ENCODE measurements at regions not wholly inside any gene's neighbourhood (a gene's known extent, or its start where the extent isn't known, plus 50 kb on each side); places are given as distances from the start of the nearest gene placed in this dataset.

DNA sequence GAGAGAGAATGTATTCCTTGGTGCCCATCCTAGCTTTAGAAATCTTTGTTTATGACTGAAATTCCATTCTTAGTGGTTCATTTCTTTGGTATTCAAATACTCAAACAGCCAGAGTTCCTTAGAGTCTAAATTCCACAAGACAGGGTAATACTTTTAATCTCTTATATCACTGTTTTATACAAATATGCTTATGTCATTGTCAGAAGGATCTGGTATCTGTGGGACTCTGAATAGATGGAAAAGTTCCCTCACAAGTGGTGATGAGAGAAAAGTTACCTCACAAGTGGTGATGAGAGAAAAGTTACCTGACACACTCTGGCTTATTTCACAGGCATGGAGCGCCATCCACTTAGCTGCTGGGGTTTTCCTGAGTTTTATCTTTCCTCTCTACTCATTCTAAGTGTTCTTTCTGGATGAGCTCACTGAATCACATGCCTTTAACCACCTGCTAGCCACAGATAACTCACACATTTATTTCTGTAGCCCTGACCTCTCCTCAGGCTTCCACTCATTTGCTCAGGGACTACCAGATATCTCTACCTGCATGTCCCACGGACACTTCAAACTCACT, 784.0 kb downstream of the SUGCT start:
- no peak overlapping the region for H3K4me3 ChIP-seq (ENCODE audit: low read length, poor library complexity, severe bottlenecking)
- no peaks in the 10 kb centered on the region for H3K27me3 ChIP-seq (ENCODE audit: insufficient read depth, low read length, poor library complexity, severe bottlenecking)
- no peaks in the 10 kb centered on the region for H3K79me2 ChIP-seq (ENCODE audit: insufficient read depth, low read length)
- no peak overlapping the region for H2AFZ ChIP-seq (ENCODE audit: low read length)
- no peak overlapping the region for H3K9ac ChIP-seq (ENCODE audit: low read depth, low read length, poor library complexity, severe bottlenecking)
- TF ChIP-seq, protein P1, sequence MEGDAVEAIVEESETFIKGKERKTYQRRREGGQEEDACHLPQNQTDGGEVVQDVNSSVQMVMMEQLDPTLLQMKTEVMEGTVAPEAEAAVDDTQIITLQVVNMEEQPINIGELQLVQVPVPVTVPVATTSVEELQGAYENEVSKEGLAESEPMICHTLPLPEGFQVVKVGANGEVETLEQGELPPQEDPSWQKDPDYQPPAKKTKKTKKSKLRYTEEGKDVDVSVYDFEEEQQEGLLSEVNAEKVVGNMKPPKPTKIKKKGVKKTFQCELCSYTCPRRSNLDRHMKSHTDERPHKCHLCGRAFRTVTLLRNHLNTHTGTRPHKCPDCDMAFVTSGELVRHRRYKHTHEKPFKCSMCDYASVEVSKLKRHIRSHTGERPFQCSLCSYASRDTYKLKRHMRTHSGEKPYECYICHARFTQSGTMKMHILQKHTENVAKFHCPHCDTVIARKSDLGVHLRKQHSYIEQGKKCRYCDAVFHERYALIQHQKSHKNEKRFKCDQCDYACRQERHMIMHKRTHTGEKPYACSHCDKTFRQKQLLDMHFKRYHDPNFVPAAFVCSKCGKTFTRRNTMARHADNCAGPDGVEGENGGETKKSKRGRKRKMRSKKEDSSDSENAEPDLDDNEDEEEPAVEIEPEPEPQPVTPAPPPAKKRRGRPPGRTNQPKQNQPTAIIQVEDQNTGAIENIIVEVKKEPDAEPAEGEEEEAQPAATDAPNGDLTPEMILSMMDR (conservative IDR thresholded peaks at IDR 0.05; ENCODE audit: low read length) = no peak
- TF ChIP-seq EZH2phosphoT487 (IDR thresholded peaks at IDR 0.05; ENCODE audit: borderline replicate concordance) = no peak
- no peaks in the 10 kb centered on the region for H3K9me3 ChIP-seq (ENCODE audit: insufficient read depth, low read depth, low read length)
- no peaks in the 10 kb centered on the region for H3K9me2 ChIP-seq (replicated peaks; ENCODE audit: low read depth, low read length)
- no peaks in the 10 kb centered on the region for H4K20me1 ChIP-seq (ENCODE audit: insufficient read depth, low read length, poor library complexity, severe bottlenecking)
- H3K4me1 ChIP-seq (ENCODE audit: insufficient read depth, low read length, poor library complexity, severe bottlenecking) = no peaks in the 10 kb centered on the region
- no peaks in the 10 kb centered on the region for H3K36me3 ChIP-seq (ENCODE audit: insufficient read depth, low read length)
- no peaks in the 10 kb centered on the region for H3F3A ChIP-seq (ENCODE audit: low read depth)
- H3K4me2 ChIP-seq (ENCODE audit: low read depth, low read length, poor library complexity, severe bottlenecking) = no peak overlapping the region

DNA sequence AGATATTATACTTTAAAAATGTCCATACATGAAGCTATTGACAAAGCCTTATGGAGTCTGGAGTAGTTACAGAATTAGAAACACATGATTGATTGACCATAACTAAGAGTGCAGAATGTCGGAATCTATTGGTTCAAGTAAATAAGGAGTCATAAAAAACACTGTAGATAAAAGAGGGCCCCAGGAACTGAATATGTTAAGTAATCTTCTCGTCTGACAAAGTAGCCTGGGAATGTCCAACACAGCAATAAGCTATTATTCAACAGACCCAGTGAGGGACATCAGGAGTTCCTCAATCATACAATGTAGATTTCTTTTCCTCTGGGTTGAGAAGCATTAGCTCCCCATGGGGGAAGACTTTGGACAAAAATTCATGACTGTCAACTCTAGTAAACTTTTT, 782.0 kb downstream of the SUGCT start:
- Histone ChIP-seq H3K36me3 (ENCODE audit: insufficient read depth, low read length) (no peaks in the 10 kb centered on the region), H2AFZ (ENCODE audit: low read length) (no peak overlapping the region), H3K9me2 (replicated peaks; ENCODE audit: low read depth, low read length) (no peaks in the 10 kb centered on the region), H3K4me3 (ENCODE audit: low read length, poor library complexity, severe bottlenecking) (no peak overlapping the region), H3K4me1 (ENCODE audit: insufficient read depth, low read length, poor library complexity, severe bottlenecking) (no peaks in the 10 kb centered on the region), H3K4me2 (ENCODE audit: low read depth, low read length, poor library complexity, severe bottlenecking) (no peak overlapping the region), H3K9me3 (ENCODE audit: insufficient read depth, low read depth, low read length) (no peaks in the 10 kb centered on the region), H3K79me2 (ENCODE audit: insufficient read depth, low read length) (no peaks in the 10 kb centered on the region), H4K20me1 (ENCODE audit: insufficient read depth, low read length, poor library complexity, severe bottlenecking) (no peaks in the 10 kb centered on the region), H3F3A (ENCODE audit: low read depth) (no peaks in the 10 kb centered on the region), H3K9ac (ENCODE audit: low read depth, low read length, poor library complexity, severe bottlenecking) (no peak overlapping the region), H3K27me3 (ENCODE audit: insufficient read depth, low read length, poor library complexity, severe bottlenecking) (no peaks in the 10 kb centered on the region)
- TF ChIP-seq, protein P1 (conservative IDR thresholded peaks at IDR 0.05; ENCODE audit: low read length) = no peak
- TF ChIP-seq EZH2phosphoT487 (IDR thresholded peaks at IDR 0.05; ENCODE audit: borderline replicate concordance) = no peak

DNA sequence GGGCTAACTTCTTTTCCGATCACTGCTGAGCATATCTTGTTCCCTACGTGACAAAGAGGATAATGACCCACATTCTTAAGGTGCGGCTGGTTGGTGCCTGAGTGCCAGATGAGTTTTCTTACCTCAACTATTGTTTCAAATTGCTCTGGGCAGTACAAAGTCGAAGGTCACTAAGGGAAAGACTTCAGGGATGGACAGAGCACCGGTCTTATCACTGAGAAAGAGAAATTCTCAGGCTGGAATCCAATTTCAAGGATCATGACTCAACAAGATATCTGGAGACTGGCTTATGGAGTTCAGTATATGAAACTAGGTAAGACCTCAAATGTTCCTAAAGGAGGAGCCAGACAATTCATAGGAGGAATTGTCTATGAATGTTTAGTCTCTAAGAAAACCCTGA, 780.3 kb downstream of the SUGCT start:
- H3K27me3 ChIP-seq (ENCODE audit: insufficient read depth, low read length, poor library complexity, severe bottlenecking) = no peaks in the 10 kb centered on the region
- no peaks in the 10 kb centered on the region for H3K36me3 ChIP-seq (ENCODE audit: insufficient read depth, low read length)
- no peaks in the 10 kb centered on the region for H3K9me3 ChIP-seq (ENCODE audit: insufficient read depth, low read depth, low read length)
- no peak overlapping the region for H3K4me2 ChIP-seq (ENCODE audit: low read depth, low read length, poor library complexity, severe bottlenecking)
- H4K20me1 ChIP-seq (ENCODE audit: insufficient read depth, low read length, poor library complexity, severe bottlenecking) = no peaks in the 10 kb centered on the region
- no peaks in the 10 kb centered on the region for H3K9me2 ChIP-seq (replicated peaks; ENCODE audit: low read depth, low read length)
- H3K79me2 ChIP-seq (ENCODE audit: insufficient read depth, low read length) = no peaks in the 10 kb centered on the region
- H3K9ac ChIP-seq (ENCODE audit: low read depth, low read length, poor library complexity, severe bottlenecking) = no peak overlapping the region
- no peaks in the 10 kb centered on the region for H3F3A ChIP-seq (ENCODE audit: low read depth)
- H3K4me3 ChIP-seq (ENCODE audit: low read length, poor library complexity, severe bottlenecking) = no peak overlapping the region
- no peak for TF ChIP-seq EZH2phosphoT487 (IDR thresholded peaks at IDR 0.05; ENCODE audit: borderline replicate concordance)
- TF ChIP-seq, protein P1 (conservative IDR thresholded peaks at IDR 0.05; ENCODE audit: low read length) = no peak
- H3K4me1 ChIP-seq (ENCODE audit: insufficient read depth, low read length, poor library complexity, severe bottlenecking) = no peaks in the 10 kb centered on the region
- H2AFZ ChIP-seq (ENCODE audit: low read length) = no peak overlapping the region
